ENCODE measurements at regions not wholly inside any gene's neighbourhood (a gene's known extent, or its start where the extent isn't known, plus 50 kb on each side); places are given as distances from the start of the nearest gene placed in this dataset.
"Not testable (repeated sequence)": the region's sequence is repeated elsewhere in the genome, so short reads cannot be mapped to it uniquely, and the experiment has no call there.

- H3K36me3 Mint-ChIP-seq (ENCODE audit: low read depth), result no peaks in the 10 kb centered on the region
- H3K9me3 Mint-ChIP-seq, result peaks cover 16% of the 10 kb centered on the region
- no peak overlapping the region for H3K4me3 Mint-ChIP-seq
- intact Hi-C loops (cut with micrococcal nuclease), result no loop called here
- H3K27me3 Mint-ChIP-seq, result no peaks in the 10 kb centered on the region
- DNase-seq, result no peak
- POLR2A ChIA-PET, result no interaction called here
- CTCF ChIA-PET, result no interaction called here
- H3K4me1 Mint-ChIP-seq, result no peaks in the 10 kb centered on the region
- no peak for TF ChIP-seq CTCF (IDR thresholded peaks at IDR 0.05)
- H3K27ac Mint-ChIP-seq, result no peak overlapping the region
- ATAC-seq (ENCODE audit: low read depth), result no peak
Observed at GRCh38 chr11:43164831-43165230, 147.0 kb upstream of the API5 start.

- ATAC-seq (ENCODE audit: low read depth); CTCF ChIA-PET; H3K27me3 Mint-ChIP-seq; H3K36me3 Mint-ChIP-seq (ENCODE audit: low read depth); H3K4me3 Mint-ChIP-seq; H3K27ac Mint-ChIP-seq; DNase-seq; intact Hi-C loops (cut with micrococcal nuclease); POLR2A ChIA-PET; H3K4me1 Mint-ChIP-seq: not testable (repeated sequence)
- peaks cover 16% of the 10 kb centered on the region for H3K9me3 Mint-ChIP-seq
Observed at GRCh38 chr11:43165393-43165792, 146.4 kb upstream of the API5 start.

GRCh38 chr11:43168241-43168640 lies 143.6 kb upstream of the API5 start:
- H3K27me3 Mint-ChIP-seq; H3K36me3 Mint-ChIP-seq (ENCODE audit: low read depth); DNase-seq; ATAC-seq (ENCODE audit: low read depth); CTCF ChIA-PET; H3K4me3 Mint-ChIP-seq; intact Hi-C loops (cut with micrococcal nuclease); H3K27ac Mint-ChIP-seq; POLR2A ChIA-PET; H3K4me1 Mint-ChIP-seq: not testable (repeated sequence)
- H3K9me3 Mint-ChIP-seq, result peaks cover 13% of the 10 kb centered on the region

GRCh38 chr11:43172477-43172876 lies 139.3 kb upstream of the API5 start:
- ATAC-seq (ENCODE audit: low read depth) (no peak), DNase-seq (no peak)
- ChIA-PET POLR2A (no interaction called here), CTCF (no interaction called here)
- Mint-ChIP-seq H3K4me3 (no peak overlapping the region), H3K36me3 (ENCODE audit: low read depth) (no peaks in the 10 kb centered on the region), H3K27ac (no peak overlapping the region), H3K27me3 (no peaks in the 10 kb centered on the region), H3K9me3 (peaks cover 3% of the 10 kb centered on the region), H3K4me1 (no peaks in the 10 kb centered on the region)
- intact Hi-C loops (cut with micrococcal nuclease), result no loop called here
- TF ChIP-seq CTCF (IDR thresholded peaks at IDR 0.05), result no peak

- intact Hi-C loops (cut with micrococcal nuclease), result no loop called here
- no peak overlapping the region for H3K27ac Mint-ChIP-seq
- ChIA-PET CTCF (no interaction called here), POLR2A (no interaction called here)
- H3K9me3 Mint-ChIP-seq, result no peaks in the 10 kb centered on the region
- no peaks in the 10 kb centered on the region for H3K36me3 Mint-ChIP-seq (ENCODE audit: low read depth)
- H3K4me3 Mint-ChIP-seq, result no peak overlapping the region
- no peak for DNase-seq
- no peak for ATAC-seq (ENCODE audit: low read depth)
- TF ChIP-seq CTCF (IDR thresholded peaks at IDR 0.05), result no peak
- no peaks in the 10 kb centered on the region for H3K27me3 Mint-ChIP-seq
- H3K4me1 Mint-ChIP-seq, result no peaks in the 10 kb centered on the region
Observed at GRCh38 chr11:43177975-43178374, 133.8 kb upstream of the API5 start.

- H3K4me1 Mint-ChIP-seq; H3K9me3 Mint-ChIP-seq; H3K36me3 Mint-ChIP-seq (ENCODE audit: low read depth); DNase-seq; POLR2A ChIA-PET; H3K27me3 Mint-ChIP-seq; H3K4me3 Mint-ChIP-seq; CTCF ChIA-PET; H3K27ac Mint-ChIP-seq; intact Hi-C loops (cut with micrococcal nuclease); ATAC-seq (ENCODE audit: low read depth): not testable (repeated sequence)
Observed at GRCh38 chr11:43194459-43194858, 117.3 kb upstream of the API5 start.

- H3K27ac Mint-ChIP-seq, result no peak overlapping the region
- no peaks in the 10 kb centered on the region for H3K27me3 Mint-ChIP-seq
- intact Hi-C loops (cut with micrococcal nuclease), result no loop called here
- no peak for DNase-seq
- CTCF ChIA-PET, result no interaction called here
- no peak for TF ChIP-seq CTCF (IDR thresholded peaks at IDR 0.05)
- H3K9me3 Mint-ChIP-seq, result peaks cover 3% of the 10 kb centered on the region
- no peak overlapping the region for H3K4me3 Mint-ChIP-seq
- no peaks in the 10 kb centered on the region for H3K4me1 Mint-ChIP-seq
- no peaks in the 10 kb centered on the region for H3K36me3 Mint-ChIP-seq (ENCODE audit: low read depth)
- no peak for ATAC-seq (ENCODE audit: low read depth)
- POLR2A ChIA-PET, result no interaction called here
Observed at GRCh38 chr11:43197379-43197778, 114.4 kb upstream of the API5 start.

Data from activated B cell treated with CpG ODN at 0.5 μM for 24 hours (primary cell).